ENCODE measurements at regions not wholly inside any gene's neighbourhood (a gene's known extent, or its start where the extent isn't known, plus 50 kb on each side); places are given as distances from the start of the nearest gene placed in this dataset.

GRCh38 chr7:149662591-149663095 is 110.7 kb downstream of the ZNF467 start:
- TF ChIP-seq REST (IDR thresholded peaks at IDR 0.05; ENCODE audit: low read depth) (no peak), MAX (IDR thresholded peaks at IDR 0.05) (no peak), CREB1 (IDR thresholded peaks at IDR 0.05; ENCODE audit: low read depth) (no peak), TAF1 (IDR thresholded peaks at IDR 0.05; ENCODE audit: low read depth) (no peak), YY1 (IDR thresholded peaks at IDR 0.05; ENCODE audit: low read depth) (no peak), USF1 (IDR thresholded peaks at IDR 0.05) (no peak), TCF12 (IDR thresholded peaks at IDR 0.05; ENCODE audit: low read depth) (no peak), ZBTB7A (IDR thresholded peaks at IDR 0.05; ENCODE audit: low read depth) (no peak), NFIC (IDR thresholded peaks at IDR 0.05) (no peak)

Measured in Ishikawa (cell line).